Activated CD8-positive, alpha-beta T cell treated with anti-CD3 and anti-CD28 coated beads for 36 hours (primary cell): ENCODE measurements at regions not wholly inside any gene's neighbourhood (a gene's known extent, or its start where the extent isn't known, plus 50 kb on each side); places are given as distances from the start of the nearest gene placed in this dataset.

ENCODE experiments used
- ATAC-seq: fragments of 200-7000 bp; cut with Tn5 transposase; one replicate; pipeline ENCODE4 v1.10.0; 2021; ENCODE audit warnings: mild to moderate bottlenecking, moderate library complexity
- CTCF ChIA-PET: fragments of 350-600 bp; sonication (Branson Sonifier 250); formaldehyde crosslinking; loops from one replicate; lab custom pipeline; 2021; ENCODE audit warnings: antibody characterized with exemption; lab: Charles Lee
- POLR2A ChIA-PET: fragments of 350-600 bp; sonication (Branson Sonifier 250); formaldehyde crosslinking; loops from one replicate; lab custom pipeline; 2021; ENCODE audit warnings: antibody characterized with exemption; lab: Charles Lee
- DNase-seq: peaks from one replicate; pipeline ENCODE4 v3.0.0-alpha.2; 2020
- H3K27ac Mint-ChIP-seq: one replicate; pipeline ENCODE4 v1.8.0; 2021; ENCODE audit warnings: mild to moderate bottlenecking, mixed read lengths
- H3K27me3 Mint-ChIP-seq: one replicate; pipeline ENCODE4 v1.8.0; 2021; ENCODE audit warnings: mixed read lengths
- H3K36me3 Mint-ChIP-seq: one replicate; pipeline ENCODE4 v1.8.0; 2021; ENCODE audit warnings: low read depth, mixed read lengths
- H3K4me1 Mint-ChIP-seq: one replicate; pipeline ENCODE4 v1.8.0; 2021; ENCODE audit warnings: low read depth, mixed read lengths
- H3K4me3 Mint-ChIP-seq: one replicate; pipeline ENCODE4 v1.8.0; 2021; ENCODE audit warnings: mild to moderate bottlenecking, moderate library complexity, mixed read lengths
- H3K9me3 Mint-ChIP-seq: one replicate; pipeline ENCODE4 v1.8.0; 2021; ENCODE audit warnings: mixed read lengths
- intact Hi-C: fragments of 100-400 bp; cut with micrococcal nuclease; formaldehyde crosslinking; loops from one replicate; pipeline ENCODE4 v1.10.0; 2022
- TF ChIP-seq, protein P1 (sequence below): fragments of 200-600 bp; IDR thresholded peaks from one replicate; pipeline ENCODE4 v1.8.0; 2022; ENCODE audit warnings: antibody characterized with exemption, mild to moderate bottlenecking

DNA sequence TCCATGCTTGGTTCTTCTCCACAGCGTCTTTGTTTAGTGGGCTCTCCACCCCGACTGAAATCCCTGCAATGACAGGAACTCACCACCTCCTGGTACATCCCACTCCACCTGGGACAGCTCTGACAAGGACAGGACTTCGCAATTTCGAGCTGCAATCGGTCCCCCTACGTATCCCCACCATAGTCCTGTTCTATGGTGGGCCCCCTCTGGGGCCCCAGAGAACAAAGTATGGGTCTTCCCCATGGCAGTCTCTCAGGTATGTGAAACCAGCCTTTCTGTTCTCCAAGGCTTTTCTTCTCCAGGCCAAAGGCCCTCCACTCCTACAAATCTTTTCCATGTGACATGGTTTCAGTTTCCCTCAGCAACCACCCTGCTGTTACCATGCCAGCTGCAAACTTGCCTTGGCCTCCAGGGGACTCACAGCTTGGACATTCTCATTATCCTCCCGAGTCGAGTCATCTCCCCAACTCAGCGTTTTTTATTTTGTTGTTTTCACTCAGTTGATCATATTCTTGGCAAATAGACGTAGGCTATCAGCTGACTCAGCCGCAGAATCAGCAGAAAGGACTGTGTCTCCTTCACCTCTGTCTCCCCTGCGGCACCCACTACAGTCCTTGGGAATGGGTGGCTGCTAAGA, 233.3 kb downstream of the OPA1 start:
- no peak overlapping the region for H3K4me3 Mint-ChIP-seq

DNA sequence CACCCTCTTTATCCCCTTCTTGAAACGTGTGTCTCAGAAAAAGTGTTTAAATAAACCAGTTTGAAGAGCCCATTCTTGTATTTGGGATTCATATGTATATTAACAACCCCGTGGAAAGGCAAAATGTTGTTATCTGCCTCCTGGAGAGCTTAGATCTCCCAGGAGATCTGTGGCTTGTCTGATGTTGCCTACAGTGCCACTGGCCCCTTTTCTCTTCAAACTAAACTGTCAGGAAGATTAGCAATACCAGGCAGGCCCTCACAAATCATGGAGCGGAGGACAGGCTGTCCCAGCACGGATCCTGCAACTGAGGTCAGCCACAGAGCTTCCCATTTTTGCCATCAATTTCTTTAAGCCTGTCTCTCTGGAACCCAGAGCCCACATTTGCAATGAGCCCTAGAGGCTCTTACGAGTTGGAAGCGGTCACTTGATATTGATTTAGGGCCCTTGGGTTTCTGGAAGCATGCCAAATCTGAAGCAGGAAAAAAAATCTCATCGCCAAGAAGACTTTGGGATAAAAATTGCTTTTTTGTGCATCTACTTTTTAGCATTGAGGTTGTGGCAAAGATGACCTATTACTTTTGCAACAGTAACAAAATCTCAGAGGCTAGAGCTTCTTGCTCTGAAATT, 234.1 kb downstream of the OPA1 start:
- ChIA-PET POLR2A (no interaction called here), CTCF (no interaction called here)
- intact Hi-C loops = no loop called here
- Mint-ChIP-seq H3K4me1 (no peaks in the 10 kb centered on the region), H3K4me3 (no peak overlapping the region), H3K36me3 (no peaks in the 10 kb centered on the region), H3K9me3 (no peaks in the 10 kb centered on the region), H3K27me3 (peaks cover 7% of the 10 kb centered on the region), H3K27ac (no peak overlapping the region)
- no peak for ATAC-seq
- no peak for DNase-seq
- TF ChIP-seq, protein P1, sequence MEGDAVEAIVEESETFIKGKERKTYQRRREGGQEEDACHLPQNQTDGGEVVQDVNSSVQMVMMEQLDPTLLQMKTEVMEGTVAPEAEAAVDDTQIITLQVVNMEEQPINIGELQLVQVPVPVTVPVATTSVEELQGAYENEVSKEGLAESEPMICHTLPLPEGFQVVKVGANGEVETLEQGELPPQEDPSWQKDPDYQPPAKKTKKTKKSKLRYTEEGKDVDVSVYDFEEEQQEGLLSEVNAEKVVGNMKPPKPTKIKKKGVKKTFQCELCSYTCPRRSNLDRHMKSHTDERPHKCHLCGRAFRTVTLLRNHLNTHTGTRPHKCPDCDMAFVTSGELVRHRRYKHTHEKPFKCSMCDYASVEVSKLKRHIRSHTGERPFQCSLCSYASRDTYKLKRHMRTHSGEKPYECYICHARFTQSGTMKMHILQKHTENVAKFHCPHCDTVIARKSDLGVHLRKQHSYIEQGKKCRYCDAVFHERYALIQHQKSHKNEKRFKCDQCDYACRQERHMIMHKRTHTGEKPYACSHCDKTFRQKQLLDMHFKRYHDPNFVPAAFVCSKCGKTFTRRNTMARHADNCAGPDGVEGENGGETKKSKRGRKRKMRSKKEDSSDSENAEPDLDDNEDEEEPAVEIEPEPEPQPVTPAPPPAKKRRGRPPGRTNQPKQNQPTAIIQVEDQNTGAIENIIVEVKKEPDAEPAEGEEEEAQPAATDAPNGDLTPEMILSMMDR = no peak

More for the DNA sequence above, 233.3 kb downstream of the OPA1 start:
- Mint-ChIP-seq H3K36me3 (no peaks in the 10 kb centered on the region), H3K4me1 (no peaks in the 10 kb centered on the region), H3K9me3 (no peaks in the 10 kb centered on the region), H3K27me3 (peaks cover 7% of the 10 kb centered on the region), H3K27ac (no peak overlapping the region)
- TF ChIP-seq, protein P1 = no peak
- ChIA-PET POLR2A (interaction anchor here (0.8 kb wide), 1 partner anchor 487 kb away, joined by 4 read pairs; no protein-coding TSS in a partner anchor), CTCF (no interaction called here)
- intact Hi-C loops = no loop called here
- DNase-seq = no peak
- ATAC-seq = no peak

DNA sequence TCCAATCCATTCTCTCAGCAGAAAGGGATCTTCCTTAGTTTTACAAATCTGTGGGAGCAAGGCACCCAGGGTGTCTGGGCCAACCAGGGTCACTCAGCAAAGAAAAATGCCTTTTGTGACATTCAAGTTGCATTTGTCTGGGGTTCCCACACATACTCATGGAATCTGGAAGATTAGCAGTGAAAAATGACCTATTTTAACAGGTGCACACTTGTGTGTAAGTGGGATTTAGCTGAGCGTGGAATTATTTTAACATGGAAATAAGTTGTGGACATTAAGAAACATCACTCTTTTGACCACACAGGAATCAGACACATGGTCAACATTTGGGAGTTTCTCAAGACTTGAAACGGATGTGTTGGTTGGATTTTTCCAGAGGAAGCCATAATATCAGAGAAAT, 234.9 kb downstream of the OPA1 start:
- CTCF ChIA-PET = no interaction called here
- no peak for ATAC-seq
- H3K27ac Mint-ChIP-seq = no peak overlapping the region

DNA sequence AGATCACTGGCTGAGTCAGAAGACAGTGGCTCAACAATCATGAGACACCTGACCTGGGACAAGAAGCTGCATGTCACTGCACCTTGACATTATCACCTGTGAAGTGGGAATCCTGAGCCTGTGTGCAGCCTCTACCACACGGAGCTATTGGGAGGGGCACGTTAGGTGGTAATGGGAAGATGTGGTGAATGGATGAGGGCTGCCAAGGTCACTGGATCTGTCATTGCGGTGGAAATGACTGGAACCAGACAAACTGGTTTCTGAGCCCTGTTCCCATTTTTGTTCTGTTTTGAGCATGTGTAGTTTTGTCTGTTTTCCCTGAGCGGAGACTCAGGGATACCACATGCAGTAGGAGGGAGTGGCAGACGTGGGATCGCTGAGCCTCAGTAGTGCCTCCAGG, 235.5 kb downstream of the OPA1 start:
- POLR2A ChIA-PET = no interaction called here
- CTCF ChIA-PET = no interaction called here

More for the DNA sequence above, 234.9 kb downstream of the OPA1 start:
- Mint-ChIP-seq H3K36me3 (no peaks in the 10 kb centered on the region), H3K9me3 (no peaks in the 10 kb centered on the region), H3K27me3 (peaks cover 4% of the 10 kb centered on the region), H3K4me1 (no peaks in the 10 kb centered on the region), H3K4me3 (no peak overlapping the region)
- no peak for DNase-seq
- POLR2A ChIA-PET = no interaction called here
- TF ChIP-seq, protein P1 = no peak
- intact Hi-C loops = no loop called here

DNA sequence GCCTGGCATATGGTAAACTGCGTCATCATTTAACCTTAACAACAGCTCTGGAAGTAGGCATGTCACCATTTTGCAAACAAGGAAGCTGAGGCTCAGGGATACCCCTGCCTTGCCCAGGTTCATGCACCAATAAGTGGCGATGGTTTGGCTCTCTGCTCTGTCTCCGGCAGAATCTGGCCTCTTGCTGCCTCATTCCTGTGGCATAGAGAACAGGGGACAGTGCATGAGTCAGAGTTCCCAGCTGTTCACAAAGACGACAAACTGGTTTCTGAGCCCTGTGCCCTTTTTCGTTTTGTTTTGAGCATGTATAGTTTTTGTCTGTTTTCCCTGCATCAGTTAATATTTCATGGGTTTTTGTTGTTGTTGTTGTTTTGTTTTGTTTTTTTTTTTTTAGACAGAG, 236.8 kb downstream of the OPA1 start:
- Mint-ChIP-seq H3K4me3 (no peak overlapping the region), H3K9me3 (no peaks in the 10 kb centered on the region), H3K4me1 (no peaks in the 10 kb centered on the region), H3K27me3 (no peaks in the 10 kb centered on the region), H3K36me3 (no peaks in the 10 kb centered on the region), H3K27ac (no peak overlapping the region)
- ATAC-seq (no peak), DNase-seq (no peak)
- TF ChIP-seq, protein P1 = no peak
- intact Hi-C loops = no loop called here
- ChIA-PET CTCF (no interaction called here), POLR2A (no interaction called here)

More for the DNA sequence above, 235.5 kb downstream of the OPA1 start:
- ATAC-seq (no peak), DNase-seq (no peak)
- no peaks in the 10 kb centered on the region for H3K36me3 Mint-ChIP-seq
- TF ChIP-seq, protein P1 = no peak
- no peaks in the 10 kb centered on the region for H3K4me1 Mint-ChIP-seq
- H3K27ac Mint-ChIP-seq = no peak overlapping the region
- H3K27me3 Mint-ChIP-seq = no peaks in the 10 kb centered on the region
- no peaks in the 10 kb centered on the region for H3K9me3 Mint-ChIP-seq
- intact Hi-C loops = no loop called here
- no peak overlapping the region for H3K4me3 Mint-ChIP-seq
